Testis (tissue), 2 donors: ENCODE measurements at regions not wholly inside any gene's neighbourhood (a gene's known extent, or its start where the extent isn't known, plus 50 kb on each side); places are given as distances from the start of the nearest gene placed in this dataset.

Experiments
- POLR2A ChIP-seq: fragments of 450-650 bp; IDR thresholded peaks from one replicate; pipeline ENCODE4 v1.6.1; 2017; ENCODE audit warnings: antibody characterized with exemption, mild to moderate bottlenecking, moderate library complexity
- TF ChIP-seq, protein P1 (sequence below), 3 experiments: fragments of 450-650 bp in 2 of 3; fragments of 200-600 bp in 1 of 3; sonication (generic) in 1 of 3; IDR thresholded peaks; one replicate each; pipeline ENCODE4 v1.5.1; 2016 to 2019; ENCODE audit warnings: antibody characterized with exemption in 3 of 3, mild to moderate bottlenecking in 2 of 3, moderate library complexity in 1 of 3

GRCh38 chr5:63094730-63095129 is 516.1 kb downstream of the LRRC70 start:
- TF ChIP-seq, protein P1, sequence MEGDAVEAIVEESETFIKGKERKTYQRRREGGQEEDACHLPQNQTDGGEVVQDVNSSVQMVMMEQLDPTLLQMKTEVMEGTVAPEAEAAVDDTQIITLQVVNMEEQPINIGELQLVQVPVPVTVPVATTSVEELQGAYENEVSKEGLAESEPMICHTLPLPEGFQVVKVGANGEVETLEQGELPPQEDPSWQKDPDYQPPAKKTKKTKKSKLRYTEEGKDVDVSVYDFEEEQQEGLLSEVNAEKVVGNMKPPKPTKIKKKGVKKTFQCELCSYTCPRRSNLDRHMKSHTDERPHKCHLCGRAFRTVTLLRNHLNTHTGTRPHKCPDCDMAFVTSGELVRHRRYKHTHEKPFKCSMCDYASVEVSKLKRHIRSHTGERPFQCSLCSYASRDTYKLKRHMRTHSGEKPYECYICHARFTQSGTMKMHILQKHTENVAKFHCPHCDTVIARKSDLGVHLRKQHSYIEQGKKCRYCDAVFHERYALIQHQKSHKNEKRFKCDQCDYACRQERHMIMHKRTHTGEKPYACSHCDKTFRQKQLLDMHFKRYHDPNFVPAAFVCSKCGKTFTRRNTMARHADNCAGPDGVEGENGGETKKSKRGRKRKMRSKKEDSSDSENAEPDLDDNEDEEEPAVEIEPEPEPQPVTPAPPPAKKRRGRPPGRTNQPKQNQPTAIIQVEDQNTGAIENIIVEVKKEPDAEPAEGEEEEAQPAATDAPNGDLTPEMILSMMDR (IDR thresholded peaks at IDR 0.05), result no peak
- TF ChIP-seq POLR2A, result no peak
